HCT116 (cell line): ENCODE measurements at regions not wholly inside any gene's neighbourhood (a gene's known extent, or its start where the extent isn't known, plus 50 kb on each side); places are given as distances from the start of the nearest gene placed in this dataset.

Experiments
- ATAC-seq: fragments of 200-7000 bp; cut with Tn5 transposase; 2 replicates; pipeline ENCODE4 v1.9.1; 2020; ENCODE audit warnings: mild to moderate bottlenecking, moderate library complexity
- BruUV-seq: library from RNA; stranded (reverse); fragments of 400-500 nt; replicated peaks from 2 replicates; lab custom pipeline; 2021; lab: Mats Ljungman, UMichigan
- CTCF ChIA-PET: fragments of 300-600 bp; sonication (Branson Sonifier 250); formaldehyde crosslinking; loops from one replicate; lab custom pipeline; 2021; ENCODE audit warnings: antibody characterized with exemption; lab: Charles Lee
- POLR2A ChIA-PET: fragments of 300-600, 350-600 bp; sonication (Branson Sonifier 250); formaldehyde crosslinking; loops from one replicate; lab custom pipeline; 2021; ENCODE audit warnings: antibody characterized with exemption; lab: Charles Lee
- RAD21 ChIA-PET, 2 experiments: fragments of 300-600 bp; sonication (Branson Sonifier 250); formaldehyde crosslinking; loops; one replicate each; lab custom pipeline; 2023; ENCODE audit warnings: low total read pairs in 2 of 2; ENCODE audit not compliant: uncharacterized antibody in 2 of 2, unreplicated experiment in 2 of 2, low non-redundant PET in 1 of 2; lab: Charles Lee
- DNase-seq: peaks from one replicate; pipeline ENCODE4 v3.0.0-alpha.2; 2010; ENCODE audit warnings: low read depth, low spot score
- H2AFZ ChIP-seq: fragments of 200-600 bp; shearing (Covaris generic), sonication (generic); 2 replicates; pipeline ENCODE4 v1.6.1; 2017; ENCODE audit warnings: low read depth, mixed run types, mixed read lengths, antibody characterized with exemption, low read length; ENCODE audit not compliant: poor library complexity, severe bottlenecking
- H3K27ac ChIP-seq: 2 replicates; pipeline ENCODE4 v1.5.1; 2012; ENCODE audit warnings: low read depth, low read length
- H3K27me3 ChIP-seq: fragments of 200-600 bp; sonication (generic); 2 replicates; pipeline ENCODE4 v1.6.1; 2016; ENCODE audit warnings: mixed run types, low read length, mixed read lengths; ENCODE audit not compliant: insufficient read depth
- H3K36me3 ChIP-seq, 2 experiments: fragments of 200-500 bp in 1 of 2; fragments of 200-600 bp in 1 of 2; sonication (Bioruptor generic) in 1 of 2; sonication (generic) in 1 of 2; 2 replicates each; pipeline versions ENCODE4 v1.5.1 to v1.6.1; 2014 to 2016; ENCODE audit warnings: low read length in 2 of 2, inconsistent platforms in 1 of 2, mixed read lengths in 1 of 2, mixed run types in 1 of 2; ENCODE audit not compliant: insufficient read depth in 2 of 2, control insufficient read depth in 1 of 2
- H3K4me1 ChIP-seq, 2 experiments: fragments of 200-600 bp in 1 of 2; sonication (generic) in 1 of 2; 2 replicates each; pipeline versions ENCODE4 v1.5.1 to v1.6.1; 2012 to 2017; ENCODE audit warnings: low read length in 2 of 2, inconsistent platforms in 1 of 2, mild to moderate bottlenecking in 1 of 2, mixed read lengths in 1 of 2, mixed run types in 1 of 2, moderate library complexity in 1 of 2; ENCODE audit not compliant: insufficient read depth in 2 of 2, control insufficient read depth in 1 of 2
- H3K4me2 ChIP-seq: fragments of 200-600 bp; sonication (generic); 2 replicates; pipeline ENCODE4 v1.6.1; 2017; ENCODE audit warnings: mixed run types, low read length, mixed read lengths
- H3K4me3 ChIP-seq, 2 experiments: fragments of 200-600 bp in 1 of 2; sonication (generic) in 1 of 2; replicated peaks in 1 of 2; 2 replicates each; pipeline ENCODE4 v1.5.1; 2011 to 2016; ENCODE audit warnings: low read length in 2 of 2, control low read depth in 1 of 2, low read depth in 1 of 2, mild to moderate bottlenecking in 1 of 2, mixed read lengths in 1 of 2, mixed run types in 1 of 2
- H3K79me2 ChIP-seq: fragments of 200-600 bp; sonication (generic); 2 replicates; pipeline ENCODE4 v1.6.1; 2017; ENCODE audit warnings: mild to moderate bottlenecking, mixed run types, low read length, moderate library complexity, mixed read lengths; ENCODE audit not compliant: insufficient read depth
- H3K9ac ChIP-seq: fragments of 200-600 bp; sonication (generic); 2 replicates; pipeline ENCODE4 v1.6.1; 2016; ENCODE audit warnings: low read length, mixed read lengths
- H3K9me2 ChIP-seq: fragments of 200-600 bp; sonication (generic), shearing (Covaris generic); 2 replicates; pipeline ENCODE4 v1.6.1; 2017; ENCODE audit warnings: mixed run types, mild to moderate bottlenecking, moderate library complexity; ENCODE audit not compliant: insufficient read depth
- H3K9me3 ChIP-seq, 2 experiments: fragments of 200-500 bp in 1 of 2; fragments of 200-600 bp in 1 of 2; sonication (Bioruptor generic) in 1 of 2; sonication (generic) in 1 of 2; 2 replicates each; pipeline ENCODE4 v1.6.1; 2014 to 2017; ENCODE audit warnings: low read length in 2 of 2, mixed read lengths in 2 of 2, inconsistent platforms in 1 of 2, low read depth in 1 of 2, mild to moderate bottlenecking in 1 of 2, mixed run types in 1 of 2, moderate library complexity in 1 of 2; ENCODE audit not compliant: control insufficient read depth in 1 of 2, insufficient read depth in 1 of 2
- H4K20me1 ChIP-seq: fragments of 200-600 bp; sonication (generic), shearing (Covaris generic); 2 replicates; pipeline ENCODE4 v1.6.1; 2017; ENCODE audit warnings: mixed run types, mild to moderate bottlenecking, moderate library complexity; ENCODE audit not compliant: insufficient read depth
- EGR1 ChIP-seq: IDR thresholded peaks from 2 replicates; pipeline ENCODE4 v1.6.1; 2012; ENCODE audit warnings: low read depth
- EZH2 ChIP-seq: fragments of 200-600 bp; sonication (generic); IDR thresholded peaks from 2 replicates; pipeline ENCODE4 v1.6.1; 2017; ENCODE audit warnings: antibody characterized with exemption, mixed run types
- EZH2phosphoT487 ChIP-seq: fragments of 200-600 bp; IDR thresholded peaks from 2 replicates; pipeline ENCODE4 v1.6.1; 2018; ENCODE audit warnings: antibody characterized with exemption, borderline replicate concordance
- FOSL1 ChIP-seq: IDR thresholded peaks from 2 replicates; pipeline ENCODE4 v1.6.1; 2012; ENCODE audit warnings: low read depth
- JUND ChIP-seq: IDR thresholded peaks from 2 replicates; pipeline ENCODE4 v1.6.1; 2012
- POLR2A ChIP-seq: IDR thresholded peaks from 2 replicates; pipeline ENCODE4 v1.7.0; 2011; ENCODE audit warnings: borderline replicate concordance; ENCODE audit not compliant: insufficient read depth, insufficient read length; ENCODE audit errors: extremely low read depth
- POLR2AphosphoS5 ChIP-seq: IDR thresholded peaks from 2 replicates; pipeline ENCODE4 v1.6.1; 2011; ENCODE audit warnings: mild to moderate bottlenecking, low read depth, low read length, moderate library complexity
- SIN3A ChIP-seq: IDR thresholded peaks from 2 replicates; pipeline ENCODE4 v1.6.1; 2012; ENCODE audit warnings: low read depth
- SP1 ChIP-seq: IDR thresholded peaks from 2 replicates; pipeline ENCODE4 v1.6.1; 2012; ENCODE audit warnings: low read depth
- SRF ChIP-seq: IDR thresholded peaks from 2 replicates; pipeline ENCODE4 v1.6.1; 2012; ENCODE audit warnings: low read depth
- TCF7L2 ChIP-seq: IDR thresholded peaks from 2 replicates; pipeline ENCODE4 v1.7.0; 2011; ENCODE audit warnings: borderline replicate concordance, inconsistent platforms; ENCODE audit not compliant: insufficient read depth, insufficient read length; ENCODE audit errors: extremely low read depth
- ZFX ChIP-seq: fragments of 450-650 bp; IDR thresholded peaks from 2 replicates; pipeline ENCODE4 v1.6.1; 2017
- ZNF274 ChIP-seq: fragments of 200-500 bp; sonication (Bioruptor generic); IDR thresholded peaks from 2 replicates; pipeline ENCODE4 v1.6.1; 2014; ENCODE audit warnings: mild to moderate bottlenecking, low read depth, low read length, inconsistent platforms
- intact Hi-C: fragments of 100-400 bp; cut with micrococcal nuclease; formaldehyde crosslinking; loops from 2 replicates; pipeline ENCODE4 v1.10.0; 2022
- TF ChIP-seq, protein P1 (sequence below): IDR thresholded peaks from 2 replicates; pipeline ENCODE4 v1.6.1; 2012; ENCODE audit warnings: low read depth
- TF ChIP-seq, protein P2 (sequence below): IDR thresholded peaks from 2 replicates; pipeline ENCODE4 v1.6.1; 2011; ENCODE audit warnings: mild to moderate bottlenecking, low read length, moderate library complexity; ENCODE audit not compliant: insufficient replicate concordance; ENCODE audit errors: extremely low read depth
- TF ChIP-seq, protein P3 (sequence below): IDR thresholded peaks from 2 replicates; pipeline ENCODE4 v1.6.1; 2012

DNA sequence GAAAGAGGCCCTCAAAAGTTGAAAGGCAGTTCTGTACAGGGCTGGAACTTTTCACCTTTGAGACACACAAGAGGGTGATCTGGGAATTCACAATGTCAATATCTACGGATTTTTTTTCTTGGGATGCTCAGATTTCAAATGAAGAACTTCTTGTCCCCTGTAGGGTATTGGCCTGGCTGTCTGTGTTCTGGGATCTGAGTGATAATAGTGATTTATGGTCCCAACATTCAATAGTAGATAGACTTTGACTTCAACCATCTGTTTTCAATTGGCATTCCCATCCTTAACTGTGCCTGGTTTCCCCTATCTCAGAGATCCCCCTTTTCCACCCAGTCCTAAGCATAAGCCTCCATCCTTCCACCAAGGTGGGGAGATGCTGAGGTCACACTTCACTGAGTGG is 274.1 kb downstream of the COG6 start:
- ChIA-PET POLR2A (no interaction called here), CTCF (no interaction called here), RAD21 (no interaction called here)
- Histone ChIP-seq H3K36me3 (no peaks in the 10 kb centered on the region; a peak in 1 of 4 replicates), H3K27me3 (no peaks in the 10 kb centered on the region), H3K9me2 (no peaks in the 10 kb centered on the region), H3K9ac (no peak overlapping the region), H3K4me2 (no peak overlapping the region), H3K27ac (no peak overlapping the region), H3K4me3 (no peak overlapping the region), H3K79me2 (no peaks in the 10 kb centered on the region), H4K20me1 (no peaks in the 10 kb centered on the region), H3K4me1 (no peaks in the 10 kb centered on the region), H2AFZ (no peak overlapping the region), H3K9me3 (no peaks in the 10 kb centered on the region)
- no peak for ATAC-seq
- no TSS peak for BruUV-seq
- intact Hi-C loops = no loop called here
- DNase-seq = no peak
- TF ChIP-seq, protein P1, sequence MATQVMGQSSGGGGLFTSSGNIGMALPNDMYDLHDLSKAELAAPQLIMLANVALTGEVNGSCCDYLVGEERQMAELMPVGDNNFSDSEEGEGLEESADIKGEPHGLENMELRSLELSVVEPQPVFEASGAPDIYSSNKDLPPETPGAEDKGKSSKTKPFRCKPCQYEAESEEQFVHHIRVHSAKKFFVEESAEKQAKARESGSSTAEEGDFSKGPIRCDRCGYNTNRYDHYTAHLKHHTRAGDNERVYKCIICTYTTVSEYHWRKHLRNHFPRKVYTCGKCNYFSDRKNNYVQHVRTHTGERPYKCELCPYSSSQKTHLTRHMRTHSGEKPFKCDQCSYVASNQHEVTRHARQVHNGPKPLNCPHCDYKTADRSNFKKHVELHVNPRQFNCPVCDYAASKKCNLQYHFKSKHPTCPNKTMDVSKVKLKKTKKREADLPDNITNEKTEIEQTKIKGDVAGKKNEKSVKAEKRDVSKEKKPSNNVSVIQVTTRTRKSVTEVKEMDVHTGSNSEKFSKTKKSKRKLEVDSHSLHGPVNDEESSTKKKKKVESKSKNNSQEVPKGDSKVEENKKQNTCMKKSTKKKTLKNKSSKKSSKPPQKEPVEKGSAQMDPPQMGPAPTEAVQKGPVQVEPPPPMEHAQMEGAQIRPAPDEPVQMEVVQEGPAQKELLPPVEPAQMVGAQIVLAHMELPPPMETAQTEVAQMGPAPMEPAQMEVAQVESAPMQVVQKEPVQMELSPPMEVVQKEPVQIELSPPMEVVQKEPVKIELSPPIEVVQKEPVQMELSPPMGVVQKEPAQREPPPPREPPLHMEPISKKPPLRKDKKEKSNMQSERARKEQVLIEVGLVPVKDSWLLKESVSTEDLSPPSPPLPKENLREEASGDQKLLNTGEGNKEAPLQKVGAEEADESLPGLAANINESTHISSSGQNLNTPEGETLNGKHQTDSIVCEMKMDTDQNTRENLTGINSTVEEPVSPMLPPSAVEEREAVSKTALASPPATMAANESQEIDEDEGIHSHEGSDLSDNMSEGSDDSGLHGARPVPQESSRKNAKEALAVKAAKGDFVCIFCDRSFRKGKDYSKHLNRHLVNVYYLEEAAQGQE = no peak
- TF ChIP-seq EZH2phosphoT487 (no peak), EZH2 (no peak), ZFX (no peak), SRF (no peak), ZNF274 (no peak), JUND (no peak), EGR1 (no peak), SIN3A (no peak), SP1 (no peak), TCF7L2 (no peak), POLR2A (no peak), FOSL1 (no peak), POLR2AphosphoS5 (no peak)
- TF ChIP-seq, protein P2, sequence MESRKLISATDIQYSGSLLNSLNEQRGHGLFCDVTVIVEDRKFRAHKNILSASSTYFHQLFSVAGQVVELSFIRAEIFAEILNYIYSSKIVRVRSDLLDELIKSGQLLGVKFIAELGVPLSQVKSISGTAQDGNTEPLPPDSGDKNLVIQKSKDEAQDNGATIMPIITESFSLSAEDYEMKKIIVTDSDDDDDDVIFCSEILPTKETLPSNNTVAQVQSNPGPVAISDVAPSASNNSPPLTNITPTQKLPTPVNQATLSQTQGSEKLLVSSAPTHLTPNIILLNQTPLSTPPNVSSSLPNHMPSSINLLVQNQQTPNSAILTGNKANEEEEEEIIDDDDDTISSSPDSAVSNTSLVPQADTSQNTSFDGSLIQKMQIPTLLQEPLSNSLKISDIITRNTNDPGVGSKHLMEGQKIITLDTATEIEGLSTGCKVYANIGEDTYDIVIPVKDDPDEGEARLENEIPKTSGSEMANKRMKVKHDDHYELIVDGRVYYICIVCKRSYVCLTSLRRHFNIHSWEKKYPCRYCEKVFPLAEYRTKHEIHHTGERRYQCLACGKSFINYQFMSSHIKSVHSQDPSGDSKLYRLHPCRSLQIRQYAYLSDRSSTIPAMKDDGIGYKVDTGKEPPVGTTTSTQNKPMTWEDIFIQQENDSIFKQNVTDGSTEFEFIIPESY = no peak
- TF ChIP-seq, protein P3, sequence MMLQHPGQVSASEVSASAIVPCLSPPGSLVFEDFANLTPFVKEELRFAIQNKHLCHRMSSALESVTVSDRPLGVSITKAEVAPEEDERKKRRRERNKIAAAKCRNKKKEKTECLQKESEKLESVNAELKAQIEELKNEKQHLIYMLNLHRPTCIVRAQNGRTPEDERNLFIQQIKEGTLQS = no peak
